B cell (primary cell): ENCODE measurements at regions not wholly inside any gene's neighbourhood (a gene's known extent, or its start where the extent isn't known, plus 50 kb on each side); places are given as distances from the start of the nearest gene placed in this dataset.

Experiments used
- CTCF ChIP-seq: fragments of 200-600 bp; IDR thresholded peaks from one replicate; pipeline ENCODE4 v1.8.0; 2022; ENCODE audit warnings: antibody characterized with exemption, mild to moderate bottlenecking
- EZH2 ChIP-seq: IDR thresholded peaks from 2 replicates; pipeline ENCODE4 v1.6.1; 2012; ENCODE audit warnings: borderline replicate concordance, low read depth, mild to moderate bottlenecking, moderate library complexity, low read length; ENCODE audit not compliant: insufficient read depth, poor library complexity, severe bottlenecking

- TF ChIP-seq CTCF (no peak), EZH2 (no peak)
Measured at GRCh38 chr1:188719735-188720134, 1757.9 kb downstream of the BRINP3 start.
